B cell (primary cell): ENCODE measurements at regions not wholly inside any gene's neighbourhood (a gene's known extent, or its start where the extent isn't known, plus 50 kb on each side); places are given as distances from the start of the nearest gene placed in this dataset.

Source experiments
- ATAC-seq: fragments of 200-7000 bp; cut with Tn5 transposase; one replicate; pipeline ENCODE4 v1.10.0; 2021; ENCODE audit warnings: low read depth, mild to moderate bottlenecking, moderate number of reproducible peaks, moderate library complexity
- CTCF ChIA-PET: fragments of 350-600 bp; sonication (Branson Sonifier 250); formaldehyde crosslinking; loops from one replicate; lab custom pipeline; 2021; ENCODE audit warnings: antibody characterized with exemption, inconsistent platforms; lab: Charles Lee
- POLR2A ChIA-PET: fragments of 350-600 bp; sonication (Branson Sonifier 250); formaldehyde crosslinking; loops from one replicate; lab custom pipeline; 2021; ENCODE audit warnings: antibody characterized with exemption; lab: Charles Lee
- DNase-seq: peaks from one replicate; pipeline ENCODE4 v3.0.0; 2013
- H2AFZ ChIP-seq: 2 replicates; pipeline ENCODE4 v1.6.1; 2012; ENCODE audit warnings: mild to moderate bottlenecking, low read depth, low read length; ENCODE audit not compliant: insufficient read depth, poor library complexity, severe bottlenecking
- H3K27ac ChIP-seq, 2 donors: 1 replicate in 1 of 2; 2 replicates in 1 of 2; pipeline ENCODE4 v1.5.1; 2012 to 2013; ENCODE audit warnings: low read length in 2 of 2, mild to moderate bottlenecking in 2 of 2, moderate library complexity in 1 of 2
- H3K27me3 ChIP-seq, 4 experiments: fragments of 200-600 bp in 1 of 4; sonication (generic) in 1 of 4; replicated peaks in 1 of 4; 1 replicate in 2 of 4; 2 replicates in 2 of 4; pipeline versions ENCODE4 v1.6.1 to v1.7.0; 2013 to 2016; ENCODE audit warnings: low read length in 3 of 4, mild to moderate bottlenecking in 2 of 4, mixed read lengths in 1 of 4, moderate library complexity in 1 of 4; ENCODE audit not compliant: insufficient read depth in 4 of 4, control insufficient read depth in 3 of 4; ENCODE audit errors: control extremely low read depth in 1 of 4
- H3K36me3 ChIP-seq, 2 experiments: replicated peaks in 1 of 2; 1 replicate in 1 of 2; 2 replicates in 1 of 2; pipeline versions ENCODE4 v1.6.1 to v1.7.1; 2013; ENCODE audit warnings: low read length in 1 of 2; ENCODE audit not compliant: insufficient read depth in 2 of 2, control insufficient read depth in 1 of 2; ENCODE audit errors: control extremely low read depth in 1 of 2, extremely low read depth in 1 of 2
- H3K4me1 ChIP-seq, 2 donors: fragments of 200-600 bp in 1 of 2; sonication (generic) in 1 of 2; 1 replicate in 1 of 2; 2 replicates in 1 of 2; pipeline versions ENCODE4 v1.5.1 to v1.6.1; 2013 to 2017; ENCODE audit warnings: low read length in 2 of 2; ENCODE audit not compliant: control insufficient read depth in 2 of 2, insufficient read depth in 2 of 2
- H3K4me2 ChIP-seq: replicated peaks from 2 replicates; pipeline ENCODE3; 2012; ENCODE audit warnings: mild to moderate bottlenecking, low read depth, low read length; ENCODE audit not compliant: poor library complexity, severe bottlenecking
- H3K4me3 ChIP-seq, 5 experiments: fragments of 200-600 bp in 1 of 5; sonication (generic) in 1 of 5; 1 replicate in 3 of 5; 2 replicates in 2 of 5; pipeline versions ENCODE4 v1.5.1 to v1.7.0; 2011 to 2016; ENCODE audit warnings: low read length in 4 of 5, mild to moderate bottlenecking in 4 of 5, low read depth in 2 of 5, control low read depth in 1 of 5, moderate library complexity in 1 of 5; ENCODE audit not compliant: insufficient read depth in 1 of 5; ENCODE audit errors: control extremely low read depth in 1 of 5, extremely low read depth in 1 of 5
- H3K79me2 ChIP-seq: fragments of 200-600 bp; sonication (generic); one replicate; pipeline ENCODE4 v1.6.0; 2016; ENCODE audit warnings: low read length; ENCODE audit not compliant: control insufficient read depth, insufficient read depth
- H3K9ac ChIP-seq: fragments of 200-600 bp; sonication (generic); 2 replicates; pipeline ENCODE4 v1.6.1; 2017; ENCODE audit warnings: mild to moderate bottlenecking, low read length, moderate library complexity
- H3K9me3 ChIP-seq, 3 donors: one replicate each; pipeline versions ENCODE4 v1.6.1 to v1.7.1; 2013; ENCODE audit warnings: low read length in 2 of 3; ENCODE audit not compliant: control insufficient read depth in 2 of 3, insufficient read depth in 1 of 3; ENCODE audit errors: control extremely low read depth in 1 of 3
- H4K20me1 ChIP-seq: 2 replicates; pipeline ENCODE4 v1.6.0; 2012; ENCODE audit warnings: mild to moderate bottlenecking, low read length; ENCODE audit not compliant: insufficient read depth, control insufficient read depth, poor library complexity, severe bottlenecking
- H3K27ac Mint-ChIP-seq: one replicate; pipeline ENCODE4 v1.8.0; 2021; ENCODE audit warnings: mixed read lengths
- H3K27me3 Mint-ChIP-seq: one replicate; pipeline ENCODE4 v1.8.0; 2021; ENCODE audit warnings: mixed read lengths
- H3K4me1 Mint-ChIP-seq: one replicate; pipeline ENCODE4 v1.8.0; 2021; ENCODE audit warnings: mixed read lengths
- H3K4me3 Mint-ChIP-seq: one replicate; pipeline ENCODE4 v1.8.0; 2021; ENCODE audit warnings: mixed read lengths
- H3K9me3 Mint-ChIP-seq: one replicate; pipeline ENCODE4 v1.8.0; 2022; ENCODE audit warnings: mixed read lengths; ENCODE audit not compliant: insufficient read depth
- EZH2 ChIP-seq: IDR thresholded peaks from 2 replicates; pipeline ENCODE4 v1.6.1; 2012; ENCODE audit warnings: borderline replicate concordance, low read depth, mild to moderate bottlenecking, moderate library complexity, low read length; ENCODE audit not compliant: insufficient read depth, poor library complexity, severe bottlenecking
- WGBS: methylation state at CpG from one replicate; pipeline ENCODE4 v1.1.5; 2013; ENCODE audit warnings: missing lambda C conversion rate; ENCODE audit not compliant: insufficient coverage; 5-methylcytosine and 5-hydroxymethylcytosine counted together
- intact Hi-C: fragments of 100-400 bp; cut with micrococcal nuclease; formaldehyde crosslinking; loops from one replicate; pipeline ENCODE4 v1.10.0; 2022
- TF ChIP-seq, protein P1 (sequence below): fragments of 200-600 bp; IDR thresholded peaks from one replicate; pipeline ENCODE4 v1.8.0; 2022; ENCODE audit warnings: antibody characterized with exemption, mild to moderate bottlenecking

- no peaks in the 10 kb centered on the region for H4K20me1 ChIP-seq
- ChIA-PET POLR2A (no interaction called here), CTCF (no interaction called here)
- H3K4me3 ChIP-seq, result no peak overlapping the region
- peaks cover 0 to 15% (median 0%) of the 10 kb centered on the region in 3 donors for H3K9me3 ChIP-seq
- no peak overlapping the region for H3K27ac ChIP-seq
- no peak overlapping the region for H3K4me2 ChIP-seq
- H2AFZ ChIP-seq, result no peak overlapping the region
- no peaks in the 10 kb centered on the region for H3K27me3 ChIP-seq
- 77% methylated on average over 2 of the region's 2 CpGs for WGBS
- H3K9me3 Mint-ChIP-seq, result no peaks in the 10 kb centered on the region
- DNase-seq (no peak), ATAC-seq (no peak)
- TF ChIP-seq, protein P1, sequence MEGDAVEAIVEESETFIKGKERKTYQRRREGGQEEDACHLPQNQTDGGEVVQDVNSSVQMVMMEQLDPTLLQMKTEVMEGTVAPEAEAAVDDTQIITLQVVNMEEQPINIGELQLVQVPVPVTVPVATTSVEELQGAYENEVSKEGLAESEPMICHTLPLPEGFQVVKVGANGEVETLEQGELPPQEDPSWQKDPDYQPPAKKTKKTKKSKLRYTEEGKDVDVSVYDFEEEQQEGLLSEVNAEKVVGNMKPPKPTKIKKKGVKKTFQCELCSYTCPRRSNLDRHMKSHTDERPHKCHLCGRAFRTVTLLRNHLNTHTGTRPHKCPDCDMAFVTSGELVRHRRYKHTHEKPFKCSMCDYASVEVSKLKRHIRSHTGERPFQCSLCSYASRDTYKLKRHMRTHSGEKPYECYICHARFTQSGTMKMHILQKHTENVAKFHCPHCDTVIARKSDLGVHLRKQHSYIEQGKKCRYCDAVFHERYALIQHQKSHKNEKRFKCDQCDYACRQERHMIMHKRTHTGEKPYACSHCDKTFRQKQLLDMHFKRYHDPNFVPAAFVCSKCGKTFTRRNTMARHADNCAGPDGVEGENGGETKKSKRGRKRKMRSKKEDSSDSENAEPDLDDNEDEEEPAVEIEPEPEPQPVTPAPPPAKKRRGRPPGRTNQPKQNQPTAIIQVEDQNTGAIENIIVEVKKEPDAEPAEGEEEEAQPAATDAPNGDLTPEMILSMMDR, result no peak
- no peak for TF ChIP-seq EZH2
- intact Hi-C loops, result no loop called here
- H3K27ac Mint-ChIP-seq, result no peak overlapping the region
- H3K9ac ChIP-seq, result no peak overlapping the region
- no peaks in the 10 kb centered on the region for H3K4me1 ChIP-seq
- H3K27me3 Mint-ChIP-seq, result no peaks in the 10 kb centered on the region
- H3K4me3 Mint-ChIP-seq, result no peak overlapping the region
- no peaks in the 10 kb centered on the region for H3K4me1 Mint-ChIP-seq
- H3K36me3 ChIP-seq, result no peaks in the 10 kb centered on the region
- H3K79me2 ChIP-seq, result no peaks in the 10 kb centered on the region
Observed at GRCh38 chr4:134665429-134665828, 463.8 kb upstream of the PABPC4L start.

GRCh38 chr4:134663742-134664141, 462.2 kb upstream of the PABPC4L start:
- intact Hi-C loops, result no loop called here
- WGBS, result no CpG with 5 or more reads among the region's 1 CpG
- TF ChIP-seq EZH2, result no peak
- TF ChIP-seq, protein P1, result no peak
- H3K4me1 Mint-ChIP-seq, result no peaks in the 10 kb centered on the region
- no peak overlapping the region for H3K4me3 Mint-ChIP-seq
- H3K27me3 Mint-ChIP-seq, result no peaks in the 10 kb centered on the region
- Histone ChIP-seq H3K27me3 (no peaks in the 10 kb centered on the region), H2AFZ (no peak overlapping the region), H3K9ac (no peak overlapping the region), H3K36me3 (no peaks in the 10 kb centered on the region), H4K20me1 (no peaks in the 10 kb centered on the region), H3K9me3 (peaks cover 0 to 15% (median 0%) of the 10 kb centered on the region in 3 donors), H3K79me2 (no peaks in the 10 kb centered on the region), H3K4me3 (no peak overlapping the region), H3K4me2 (no peak overlapping the region), H3K27ac (no peak overlapping the region), H3K4me1 (no peaks in the 10 kb centered on the region)
- H3K27ac Mint-ChIP-seq, result no peak overlapping the region
- POLR2A ChIA-PET, result no interaction called here
- CTCF ChIA-PET, result no interaction called here
- H3K9me3 Mint-ChIP-seq, result no peaks in the 10 kb centered on the region
- ATAC-seq (no peak), DNase-seq (no peak)
